ENCODE measurements at regions not wholly inside any gene's neighbourhood (a gene's known extent, or its start where the extent isn't known, plus 50 kb on each side); places are given as distances from the start of the nearest gene placed in this dataset.

DNA sequence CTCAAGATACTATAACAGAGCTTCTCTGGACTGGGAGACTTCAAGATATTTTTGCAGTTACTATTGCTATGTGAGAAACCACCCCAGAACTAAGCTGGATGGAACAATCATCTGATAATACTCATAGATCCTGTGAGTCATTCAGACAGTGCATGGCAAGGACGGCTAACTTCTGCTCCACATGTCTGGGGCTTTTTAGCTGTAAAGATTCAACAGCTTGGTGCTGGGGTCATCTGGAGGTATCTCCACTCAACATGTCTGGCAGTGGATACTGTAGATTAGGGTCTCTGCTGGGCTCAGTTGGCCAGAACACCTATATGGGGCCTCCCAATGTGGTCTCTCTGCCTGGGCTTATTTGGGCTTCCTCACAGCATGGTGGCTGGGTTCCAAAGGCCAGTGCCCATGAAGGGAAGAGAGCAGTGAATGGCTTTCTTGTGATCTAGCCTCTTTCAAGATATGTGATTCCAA, 117.3 kb upstream of the SLC7A14 start:
- TF ChIP-seq FOXP2 (optimal IDR thresholded peaks at IDR 0.05; ENCODE audit: borderline replicate concordance, extremely low read depth, extremely low read length, insufficient read depth) (no peak), SIN3A (IDR thresholded peaks at IDR 0.05; ENCODE audit: borderline replicate concordance, insufficient read depth, low read length) (no peak), POLR2AphosphoS5 (IDR thresholded peaks at IDR 0.05; ENCODE audit: low read depth, low read length) (no peak), TAF1 (IDR thresholded peaks at IDR 0.05; ENCODE audit: borderline replicate concordance, insufficient read depth, low read length) (no peak)
- TF ChIP-seq, protein P1, sequence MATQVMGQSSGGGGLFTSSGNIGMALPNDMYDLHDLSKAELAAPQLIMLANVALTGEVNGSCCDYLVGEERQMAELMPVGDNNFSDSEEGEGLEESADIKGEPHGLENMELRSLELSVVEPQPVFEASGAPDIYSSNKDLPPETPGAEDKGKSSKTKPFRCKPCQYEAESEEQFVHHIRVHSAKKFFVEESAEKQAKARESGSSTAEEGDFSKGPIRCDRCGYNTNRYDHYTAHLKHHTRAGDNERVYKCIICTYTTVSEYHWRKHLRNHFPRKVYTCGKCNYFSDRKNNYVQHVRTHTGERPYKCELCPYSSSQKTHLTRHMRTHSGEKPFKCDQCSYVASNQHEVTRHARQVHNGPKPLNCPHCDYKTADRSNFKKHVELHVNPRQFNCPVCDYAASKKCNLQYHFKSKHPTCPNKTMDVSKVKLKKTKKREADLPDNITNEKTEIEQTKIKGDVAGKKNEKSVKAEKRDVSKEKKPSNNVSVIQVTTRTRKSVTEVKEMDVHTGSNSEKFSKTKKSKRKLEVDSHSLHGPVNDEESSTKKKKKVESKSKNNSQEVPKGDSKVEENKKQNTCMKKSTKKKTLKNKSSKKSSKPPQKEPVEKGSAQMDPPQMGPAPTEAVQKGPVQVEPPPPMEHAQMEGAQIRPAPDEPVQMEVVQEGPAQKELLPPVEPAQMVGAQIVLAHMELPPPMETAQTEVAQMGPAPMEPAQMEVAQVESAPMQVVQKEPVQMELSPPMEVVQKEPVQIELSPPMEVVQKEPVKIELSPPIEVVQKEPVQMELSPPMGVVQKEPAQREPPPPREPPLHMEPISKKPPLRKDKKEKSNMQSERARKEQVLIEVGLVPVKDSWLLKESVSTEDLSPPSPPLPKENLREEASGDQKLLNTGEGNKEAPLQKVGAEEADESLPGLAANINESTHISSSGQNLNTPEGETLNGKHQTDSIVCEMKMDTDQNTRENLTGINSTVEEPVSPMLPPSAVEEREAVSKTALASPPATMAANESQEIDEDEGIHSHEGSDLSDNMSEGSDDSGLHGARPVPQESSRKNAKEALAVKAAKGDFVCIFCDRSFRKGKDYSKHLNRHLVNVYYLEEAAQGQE (IDR thresholded peaks at IDR 0.05; ENCODE audit: insufficient read depth in 1 of 2, low read depth in 2 of 2, low read length in 2 of 2), result no peak

DNA sequence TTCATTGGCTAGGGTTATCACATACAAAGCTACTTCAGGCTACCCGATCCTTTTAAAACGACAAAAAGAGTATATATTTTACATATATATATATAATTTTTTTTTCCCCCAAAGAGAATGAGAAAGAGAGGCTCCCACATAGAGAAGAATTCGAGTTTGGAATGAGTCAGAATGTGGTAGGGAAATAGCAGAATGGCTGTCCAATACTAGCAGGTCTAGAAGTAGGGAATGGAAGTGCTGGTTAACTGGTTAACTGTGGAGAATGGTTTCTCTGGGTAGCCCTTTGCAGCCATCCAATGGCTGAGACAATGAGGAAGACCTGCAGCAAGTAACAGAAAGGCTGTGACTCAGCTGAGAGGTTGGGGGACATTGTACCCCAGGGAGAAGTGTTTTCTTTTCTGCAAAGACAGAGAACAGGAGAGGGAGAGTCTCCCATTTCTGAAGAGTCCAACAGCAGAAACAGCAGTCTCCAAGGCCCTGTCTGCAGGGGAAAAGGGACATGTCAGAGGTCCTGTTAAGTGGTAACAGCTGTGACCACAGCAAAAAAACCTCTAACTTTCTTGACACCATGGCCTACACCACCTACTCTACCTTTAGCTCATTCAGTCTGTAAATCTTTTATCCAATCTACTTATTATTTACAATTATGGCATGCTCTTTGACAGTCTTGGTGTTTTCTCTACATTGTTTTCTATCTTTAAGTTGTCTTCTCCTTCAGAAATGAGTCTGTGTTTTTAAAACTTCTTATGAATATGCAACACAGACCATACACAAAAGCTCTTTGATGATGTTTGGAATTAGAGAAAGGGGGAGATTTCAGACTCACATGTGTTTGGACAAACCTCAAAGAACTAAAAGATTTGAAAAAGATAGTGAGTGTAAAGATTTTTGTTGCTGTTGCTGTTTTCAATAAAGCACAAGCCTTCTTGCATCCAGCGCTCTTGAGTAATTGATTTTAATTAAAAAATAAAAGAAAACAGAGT, 116.1 kb upstream of the SLC7A14 start:
- TF ChIP-seq SIN3A (IDR thresholded peaks at IDR 0.05; ENCODE audit: borderline replicate concordance, insufficient read depth, low read length), result no peak
- TF ChIP-seq FOXP2 (optimal IDR thresholded peaks at IDR 0.05; ENCODE audit: borderline replicate concordance, extremely low read depth, extremely low read length, insufficient read depth), result no peak

DNA sequence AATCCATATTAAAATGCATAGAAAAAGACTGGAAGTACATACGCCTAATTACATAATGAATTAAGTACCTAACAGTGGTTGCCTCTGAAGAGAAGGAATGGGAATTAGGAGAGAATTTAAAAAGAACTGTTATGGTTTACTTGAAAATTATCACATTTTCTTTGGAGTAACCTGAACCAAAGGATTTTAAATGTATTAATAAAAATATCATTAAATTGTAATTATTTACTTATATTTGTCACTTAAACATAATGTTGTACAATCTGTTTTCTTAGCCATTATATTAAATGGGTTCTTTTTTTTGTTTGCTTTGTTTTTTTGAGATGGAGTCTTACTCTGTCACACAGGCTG, 114.2 kb upstream of the SLC7A14 start:
- no peak for TF ChIP-seq SIN3A (IDR thresholded peaks at IDR 0.05; ENCODE audit: borderline replicate concordance, insufficient read depth, low read length)
- TF ChIP-seq POLR2AphosphoS5 (IDR thresholded peaks at IDR 0.05; ENCODE audit: low read depth, low read length), result no peak
- TF ChIP-seq, protein P1 (IDR thresholded peaks at IDR 0.05; ENCODE audit: insufficient read depth in 1 of 2, low read depth in 2 of 2, low read length in 2 of 2), result no peak
- TF ChIP-seq FOXP2 (optimal IDR thresholded peaks at IDR 0.05; ENCODE audit: borderline replicate concordance, extremely low read depth, extremely low read length, insufficient read depth), result no peak
- TF ChIP-seq TAF1 (IDR thresholded peaks at IDR 0.05; ENCODE audit: borderline replicate concordance, insufficient read depth, low read length), result no peak

DNA sequence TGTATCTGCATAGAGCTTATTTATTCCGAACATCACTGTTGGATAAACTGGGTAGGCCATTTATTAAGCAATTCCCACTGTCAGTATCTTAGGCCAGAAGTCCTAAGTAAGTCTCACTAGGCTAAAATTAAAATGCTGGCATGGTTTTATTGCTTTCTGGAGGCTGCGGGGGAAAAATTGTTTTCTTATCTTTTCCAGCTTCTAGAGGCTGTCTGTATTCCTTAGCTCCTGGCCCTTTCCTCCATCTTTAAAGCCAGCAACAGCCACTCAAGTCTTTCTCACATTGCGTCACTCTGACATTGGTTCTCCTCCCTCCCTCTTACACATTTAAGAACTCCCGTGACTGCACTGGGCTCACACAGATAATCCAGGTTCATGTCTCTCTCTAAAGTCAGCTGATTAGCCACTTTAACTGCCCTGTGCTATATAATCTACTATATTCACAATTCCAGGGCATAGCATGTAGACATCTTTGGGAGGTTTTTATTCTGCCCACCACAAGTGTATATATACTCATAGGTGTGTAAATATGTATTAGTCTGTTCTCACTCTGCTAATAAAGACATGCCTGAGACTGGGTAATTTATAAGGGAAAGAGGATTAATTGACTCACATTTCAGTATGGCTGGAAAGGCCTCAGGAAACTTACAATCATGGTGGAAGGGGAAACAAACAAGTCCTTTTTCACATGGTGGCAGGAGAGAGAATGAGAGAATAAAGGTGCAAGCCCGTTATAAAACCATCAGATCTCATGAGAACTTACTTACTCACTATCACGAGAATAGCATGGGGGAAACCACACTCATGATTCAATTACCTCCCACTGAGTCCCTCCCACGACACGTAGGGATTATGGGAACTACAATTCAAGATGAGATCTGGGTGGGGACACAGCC, 113.5 kb upstream of the SLC7A14 start:
- TF ChIP-seq, protein P1 (IDR thresholded peaks at IDR 0.05; ENCODE audit: insufficient read depth in 1 of 2, low read depth in 2 of 2, low read length in 2 of 2), result no peak
- TF ChIP-seq POLR2AphosphoS5 (IDR thresholded peaks at IDR 0.05; ENCODE audit: low read depth, low read length) (no peak), FOXP2 (optimal IDR thresholded peaks at IDR 0.05; ENCODE audit: borderline replicate concordance, extremely low read depth, extremely low read length, insufficient read depth) (no peak), TAF1 (IDR thresholded peaks at IDR 0.05; ENCODE audit: borderline replicate concordance, insufficient read depth, low read length) (no peak), SIN3A (IDR thresholded peaks at IDR 0.05; ENCODE audit: borderline replicate concordance, insufficient read depth, low read length) (no peak)

DNA sequence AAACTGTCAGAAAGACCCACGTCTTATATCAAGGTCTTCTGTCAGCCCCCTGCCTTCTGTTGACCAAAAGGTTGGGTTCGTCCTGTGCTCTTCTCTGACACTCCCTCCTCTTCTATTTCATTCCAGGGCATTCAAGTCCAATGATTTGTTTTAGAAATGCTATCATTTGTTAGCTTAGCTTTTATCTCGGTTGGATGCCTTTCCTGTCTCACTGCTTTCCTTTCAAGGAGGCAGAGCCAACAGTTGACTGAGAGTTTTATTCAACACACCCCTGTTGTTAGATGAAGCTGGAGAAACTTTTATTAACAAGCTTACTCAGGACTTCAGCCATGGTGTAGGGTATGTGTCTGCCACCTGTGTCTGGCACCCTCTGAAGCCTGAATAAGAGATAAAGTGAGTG, 112.0 kb upstream of the SLC7A14 start:
- TF ChIP-seq FOXP2 (optimal IDR thresholded peaks at IDR 0.05; ENCODE audit: borderline replicate concordance, extremely low read depth, extremely low read length, insufficient read depth) (no peak), SIN3A (IDR thresholded peaks at IDR 0.05; ENCODE audit: borderline replicate concordance, insufficient read depth, low read length) (no peak), POLR2AphosphoS5 (IDR thresholded peaks at IDR 0.05; ENCODE audit: low read depth, low read length) (no peak), TAF1 (IDR thresholded peaks at IDR 0.05; ENCODE audit: borderline replicate concordance, insufficient read depth, low read length) (no peak)
- TF ChIP-seq, protein P1 (IDR thresholded peaks at IDR 0.05; ENCODE audit: insufficient read depth in 1 of 2, low read depth in 2 of 2, low read length in 2 of 2), result no peak

All from PFSK-1 (cell line).